Fibroblast of skin of scalp (primary cell): ENCODE measurements at regions not wholly inside any gene's neighbourhood (a gene's known extent, or its start where the extent isn't known, plus 50 kb on each side); places are given as distances from the start of the nearest gene placed in this dataset.
A peak's percentile ranks its signal among the peaks of the same experiment; 100 is the strongest.
"Not testable (repeated sequence)": the region's sequence is repeated elsewhere in the genome, so short reads cannot be mapped to it uniquely, and the experiment has no call there.

Source experiments
- DNase-seq: peaks from one replicate; pipeline ENCODE4 v3.0.0-alpha.2; 2013

GRCh38 chr2:39583213-39583612 is 82.5 kb upstream of the TMEM178A start:
- DNase-seq, result no peak

- DNase-seq, result no peak
Measured at GRCh38 chr2:39583781-39584180, 81.9 kb upstream of the TMEM178A start.

- peak; percentile 51 for DNase-seq
Measured at GRCh38 chr2:39584283-39584965, 81.3 kb upstream of the TMEM178A start.

DNA sequence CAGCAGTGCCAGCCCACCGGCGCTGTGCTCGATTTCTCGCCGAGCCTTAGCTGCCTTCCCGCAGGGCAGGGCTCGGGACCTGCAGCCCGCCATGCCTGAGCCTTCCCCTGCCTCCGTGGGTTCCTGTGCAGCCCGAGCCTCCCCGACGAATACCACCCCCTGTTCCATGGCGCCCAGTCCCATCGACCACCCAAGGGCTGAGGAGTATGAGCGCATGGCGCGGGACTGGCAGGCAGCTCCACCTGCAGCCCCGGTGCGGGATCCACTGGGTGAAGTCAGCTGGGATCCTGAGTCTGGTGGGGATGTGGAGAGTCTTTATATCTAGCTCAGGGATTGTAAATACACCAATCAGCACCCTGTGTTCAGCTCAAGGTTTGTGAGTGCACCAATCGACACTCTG is 80.2 kb upstream of the TMEM178A start:
- DNase-seq, result not testable (repeated sequence)

- DNase-seq, result no peak
Measured at GRCh38 chr2:39587168-39587567, 78.5 kb upstream of the TMEM178A start.

GRCh38 chr2:39587641-39588040 is 78.1 kb upstream of the TMEM178A start:
- DNase-seq, result no peak

DNA sequence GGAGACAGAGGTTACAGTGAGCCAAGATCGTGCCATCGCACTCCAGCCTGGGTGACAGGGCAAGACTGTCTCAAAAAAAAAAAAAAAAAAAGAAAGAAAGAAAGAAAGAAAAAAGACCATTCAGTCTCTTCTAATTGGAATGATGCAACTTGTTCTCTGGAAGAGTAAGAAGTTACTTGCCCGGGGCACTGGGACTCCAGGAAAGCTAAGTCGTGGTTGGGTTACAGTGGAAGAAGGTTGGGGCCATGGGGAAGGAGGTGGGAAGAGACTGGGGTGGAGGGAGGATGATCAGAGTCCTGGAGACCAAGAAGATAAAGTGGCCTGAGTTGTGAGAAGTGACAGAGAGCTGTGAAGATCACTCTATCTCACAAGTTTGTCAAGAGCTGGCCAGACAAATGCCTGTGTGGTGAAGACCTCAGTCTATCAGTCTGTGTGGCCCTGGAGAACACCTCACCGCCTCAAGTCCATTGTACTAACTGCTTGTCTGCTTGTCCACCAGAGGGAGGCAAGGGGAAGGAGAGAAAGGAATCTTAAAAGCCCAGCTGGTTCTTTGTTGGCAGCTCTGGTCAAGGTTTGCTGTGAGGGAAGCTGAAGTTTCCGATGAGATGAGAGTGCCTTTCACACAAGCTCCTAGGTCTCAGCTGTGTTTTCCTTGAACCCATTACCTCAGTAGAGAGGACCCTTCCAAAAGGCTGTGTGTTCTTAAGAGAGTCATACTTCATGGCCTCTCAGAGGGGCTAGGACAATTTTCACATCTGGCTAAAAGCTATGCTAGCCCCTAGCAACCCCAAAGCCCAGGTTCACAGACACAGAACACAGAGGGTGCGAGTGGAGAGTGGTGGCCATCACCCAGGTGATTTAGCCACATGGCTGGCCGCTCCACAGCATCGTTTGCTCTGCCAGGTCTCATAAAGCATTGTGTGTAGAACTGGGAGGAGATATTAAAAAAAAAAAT is 72.0 kb upstream of the TMEM178A start:
- peak; percentile 72 for DNase-seq

- no peak for DNase-seq
Measured at GRCh38 chr2:39595116-39595515, 70.6 kb upstream of the TMEM178A start.

- DNase-seq, result no peak
Measured at GRCh38 chr2:39597314-39597713, 68.4 kb upstream of the TMEM178A start.

DNA sequence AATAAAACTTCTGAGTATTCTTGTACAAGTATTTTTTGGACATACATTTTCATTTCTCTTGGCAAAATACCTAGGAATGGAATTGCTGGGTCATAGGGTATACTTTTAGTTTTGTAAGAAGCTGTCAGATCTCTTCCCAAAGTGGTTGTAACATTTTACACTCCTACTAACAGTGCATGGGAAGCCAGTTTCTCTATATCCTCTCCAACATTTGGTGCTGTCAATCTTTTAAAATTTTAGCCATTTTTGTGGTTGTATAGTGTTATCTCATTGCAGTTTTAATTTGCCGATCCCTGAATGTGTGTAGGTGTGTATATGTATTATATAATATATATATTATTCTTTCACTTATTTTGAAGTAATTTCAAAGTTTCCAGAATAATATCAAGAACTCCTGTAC is 63.1 kb upstream of the TMEM178A start:
- DNase-seq, result no peak

GRCh38 chr2:39603436-39603835 is 62.3 kb upstream of the TMEM178A start:
- DNase-seq, result no peak

DNA sequence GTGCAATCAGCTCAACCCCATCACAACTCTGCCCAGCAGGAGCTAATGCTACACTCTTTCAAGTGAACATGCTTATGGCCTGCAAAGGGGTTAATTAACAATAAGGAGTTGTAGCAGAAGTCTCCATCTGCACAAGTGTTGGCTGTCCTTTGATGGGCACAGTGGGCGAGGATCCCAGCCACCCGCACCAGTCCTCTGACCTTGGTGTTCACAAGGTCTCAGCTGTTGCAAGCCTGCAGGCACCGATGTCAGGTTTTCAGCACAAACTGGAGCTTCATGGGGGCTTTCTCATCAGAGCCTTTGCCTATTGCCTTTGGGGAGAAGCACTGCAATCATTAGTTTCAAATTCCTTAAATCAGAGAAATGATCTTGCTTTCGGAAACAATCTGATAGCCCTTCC is 60.9 kb upstream of the TMEM178A start:
- DNase-seq, result no peak

DNA sequence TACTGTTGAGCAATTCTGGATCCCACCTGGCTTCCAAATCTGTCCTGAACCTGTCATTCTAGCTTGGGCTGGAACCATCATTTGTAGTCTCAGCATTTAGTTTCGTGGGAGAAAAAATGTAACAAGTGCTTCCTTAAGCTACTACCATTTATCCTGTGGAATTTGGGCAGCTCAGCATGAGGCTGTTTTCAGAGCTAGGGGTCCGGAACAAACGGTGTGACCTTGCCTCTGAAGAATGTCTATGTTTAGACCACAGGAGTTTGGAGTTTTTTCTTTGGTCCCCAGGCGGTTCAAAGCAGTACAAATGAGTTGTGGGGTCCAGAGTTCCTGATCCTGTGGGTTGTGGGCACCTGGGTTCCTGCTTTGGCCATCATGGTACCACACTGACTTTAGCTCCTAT is 59.1 kb upstream of the TMEM178A start:
- DNase-seq, result peak; percentile 54

DNA sequence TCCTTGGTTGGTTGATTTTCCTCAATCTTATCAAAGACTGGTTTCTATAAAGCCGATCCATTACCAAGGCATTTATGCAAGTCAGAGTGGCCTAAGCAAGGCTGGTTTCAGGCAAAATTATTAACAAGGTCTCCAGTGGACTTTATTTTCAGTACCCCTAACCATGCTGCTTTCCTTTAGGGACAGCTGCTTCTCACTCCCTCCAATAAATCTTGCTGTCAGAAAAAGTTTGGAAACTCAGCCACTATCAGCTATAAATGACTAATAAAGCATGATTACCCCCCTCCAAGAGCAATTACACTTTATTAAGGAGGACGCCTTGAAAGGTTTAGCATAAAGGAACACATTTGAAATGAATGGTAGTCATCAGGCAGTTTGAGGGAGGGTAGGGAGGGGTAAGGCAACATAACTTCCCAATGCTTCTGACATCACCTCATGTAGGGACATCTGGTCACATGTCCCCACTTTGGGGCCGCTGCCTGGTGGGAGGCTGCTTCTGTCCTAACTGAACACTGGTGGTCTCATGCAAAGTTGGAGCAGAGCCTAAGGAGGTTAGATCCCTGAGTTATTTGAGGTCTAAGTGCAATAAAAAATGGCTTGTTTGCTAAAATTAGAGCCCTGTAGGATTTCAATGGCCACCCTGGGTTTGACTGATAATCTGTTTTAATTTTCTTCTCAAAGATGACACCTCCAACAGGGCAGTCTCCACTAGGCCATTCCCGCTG is 58.0 kb upstream of the TMEM178A start:
- DNase-seq, result no peak

- no peak for DNase-seq
Measured at GRCh38 chr2:39608263-39608575, 57.5 kb upstream of the TMEM178A start.

- DNase-seq, result no peak
Measured at GRCh38 chr2:39608686-39609441, 56.9 kb upstream of the TMEM178A start.

DNA sequence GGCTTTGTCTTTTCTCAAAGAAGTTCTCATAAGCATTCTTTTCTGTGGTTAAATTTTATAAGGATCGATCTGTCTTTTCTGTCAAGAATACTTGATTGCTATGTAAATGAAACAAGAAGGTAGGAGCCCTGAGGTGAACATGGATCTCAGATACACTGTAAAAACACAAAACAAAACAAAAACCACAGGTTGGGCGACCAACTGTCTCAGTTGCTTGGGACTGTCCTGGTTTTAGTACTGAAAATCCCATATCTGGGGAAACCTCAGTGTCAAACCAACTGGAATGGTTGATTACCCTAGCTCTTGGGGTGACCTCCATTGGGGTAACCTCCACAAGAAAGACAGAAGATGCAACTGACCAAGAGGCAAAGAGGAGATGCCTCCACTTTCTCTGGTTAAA is 55.8 kb upstream of the TMEM178A start:
- no peak for DNase-seq

GRCh38 chr2:39615675-39616074 is 50.0 kb upstream of the TMEM178A start:
- no peak for DNase-seq
